Stimulated activated CD8-positive, alpha-beta memory T cell treated with anti-CD3 and anti-CD28 coated beads, Interleukin-15, amount 100 ng/mL, for 48 hours (primary cell): ENCODE measurements at regions not wholly inside any gene's neighbourhood (a gene's known extent, or its start where the extent isn't known, plus 50 kb on each side); places are given as distances from the start of the nearest gene placed in this dataset.

ENCODE experiments used
- DNase-seq, 2 donors: peaks; one replicate each; pipeline ENCODE4 v3.0.0-alpha.2; 2020; ENCODE audit warnings: low read depth in 2 of 2

DNA sequence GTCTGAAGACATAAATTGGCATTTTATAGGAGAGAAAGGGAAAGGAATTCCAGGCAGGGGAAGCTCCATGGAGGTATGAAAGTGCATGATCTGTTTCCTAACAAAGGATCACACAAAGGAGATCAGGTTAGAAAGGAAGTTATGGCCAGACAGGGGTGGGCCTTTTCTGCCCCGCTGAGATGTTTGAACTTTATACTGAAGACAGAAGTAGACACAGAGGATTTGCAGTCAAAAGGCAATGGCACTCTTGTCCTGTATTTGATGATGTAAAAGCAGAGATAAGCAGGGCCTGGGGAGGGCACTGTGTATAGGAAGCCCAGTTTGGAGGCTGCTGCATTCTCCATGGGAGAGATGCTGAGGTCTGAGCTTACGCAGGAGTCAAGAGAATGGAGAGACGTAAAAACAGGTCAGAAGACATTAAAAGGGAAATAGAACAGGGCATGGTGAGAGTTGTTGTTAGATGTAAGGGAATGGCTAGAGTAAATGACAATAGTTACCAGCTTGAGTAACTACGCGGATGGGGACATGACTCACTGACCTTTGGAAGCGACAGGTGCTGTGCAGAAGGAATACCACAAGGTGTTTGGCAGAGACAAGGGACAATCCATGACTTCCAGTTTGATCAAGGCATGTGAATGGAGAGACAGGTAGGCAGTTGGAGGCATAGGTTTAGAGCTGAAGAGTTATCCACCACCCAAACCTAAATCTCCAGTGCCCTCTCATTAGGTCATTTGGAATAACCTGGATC, 190.6 kb upstream of the SASH1 start:
- DNase-seq = no peak

DNA sequence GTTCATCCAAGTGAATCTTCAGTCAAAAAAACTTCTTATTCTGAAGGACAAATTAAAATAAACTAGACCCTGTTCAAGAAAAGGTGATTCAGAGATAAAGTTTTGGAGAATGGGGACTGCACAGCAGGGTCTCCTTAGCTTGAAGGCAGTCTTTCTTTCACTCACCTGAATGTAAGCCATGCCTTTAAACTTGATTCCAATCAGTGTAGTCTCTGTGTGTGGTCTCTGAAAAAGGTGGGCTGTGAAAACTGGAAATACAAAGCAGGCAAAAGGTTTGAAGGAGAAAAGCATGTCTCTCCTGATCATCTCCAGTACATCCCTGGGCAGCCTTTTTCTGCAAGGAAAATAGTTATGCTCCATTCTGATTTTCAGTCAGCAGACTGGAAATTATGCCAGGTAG, 188.0 kb upstream of the SASH1 start:
- no peak for DNase-seq

DNA sequence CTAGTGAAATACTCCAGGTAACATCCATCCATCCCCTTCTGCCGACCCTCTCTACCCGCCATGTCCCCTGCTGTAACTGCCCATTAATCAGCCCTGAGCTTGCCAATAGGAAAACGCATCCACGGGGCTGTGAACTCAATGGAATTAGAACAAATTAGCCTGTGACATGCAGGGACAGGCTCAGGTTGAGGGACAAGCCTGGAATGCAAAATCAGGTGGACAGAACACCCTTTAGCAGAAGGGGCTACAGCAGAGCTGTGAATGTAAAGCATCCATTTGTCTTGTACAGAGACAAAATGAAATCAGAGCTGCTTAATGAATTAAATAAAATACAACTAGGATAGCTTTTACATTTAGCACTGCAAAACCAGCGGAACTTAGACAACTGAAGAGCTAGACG, 187.3 kb upstream of the SASH1 start:
- no peak for DNase-seq

DNA sequence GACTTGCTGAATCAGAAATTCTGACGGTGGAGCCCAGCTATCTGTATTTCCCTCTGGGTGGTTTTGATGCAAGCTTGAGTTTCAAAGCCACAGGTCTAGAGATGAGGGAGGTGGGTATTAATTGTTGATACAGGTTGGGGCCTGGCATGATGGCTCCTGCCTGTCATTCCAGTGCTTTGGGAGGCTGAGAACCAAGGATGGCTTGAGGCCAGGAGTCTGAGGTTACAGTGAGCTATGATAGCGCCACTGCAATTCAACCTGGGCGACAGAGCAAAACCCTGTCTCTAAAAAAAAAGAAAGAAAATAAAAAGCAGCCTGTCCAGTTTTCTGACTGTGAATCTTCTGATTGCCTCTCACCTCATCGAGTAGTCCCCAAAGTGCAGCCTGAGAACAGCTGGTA, 184.8 kb upstream of the SASH1 start:
- DNase-seq = no peak

DNA sequence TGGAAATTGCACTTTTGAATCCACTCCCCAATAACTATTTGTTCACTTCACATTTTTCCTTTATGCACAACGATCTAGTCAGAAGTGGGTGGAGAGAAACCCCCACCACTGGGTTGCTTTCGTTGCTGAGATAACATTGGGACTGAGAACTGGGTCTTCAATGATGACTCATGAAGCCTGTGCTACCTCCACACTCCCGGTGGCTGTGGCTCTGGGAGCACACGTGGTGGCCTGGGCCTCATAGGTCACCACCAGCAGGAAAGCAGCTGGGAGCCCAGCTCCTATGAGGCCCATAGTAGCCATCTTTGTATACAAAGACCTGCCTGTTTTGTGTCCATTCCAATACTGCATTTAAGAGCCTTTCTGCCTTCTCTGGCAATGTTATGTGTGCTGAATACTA, 178.0 kb upstream of the SASH1 start:
- no peak for DNase-seq

DNA sequence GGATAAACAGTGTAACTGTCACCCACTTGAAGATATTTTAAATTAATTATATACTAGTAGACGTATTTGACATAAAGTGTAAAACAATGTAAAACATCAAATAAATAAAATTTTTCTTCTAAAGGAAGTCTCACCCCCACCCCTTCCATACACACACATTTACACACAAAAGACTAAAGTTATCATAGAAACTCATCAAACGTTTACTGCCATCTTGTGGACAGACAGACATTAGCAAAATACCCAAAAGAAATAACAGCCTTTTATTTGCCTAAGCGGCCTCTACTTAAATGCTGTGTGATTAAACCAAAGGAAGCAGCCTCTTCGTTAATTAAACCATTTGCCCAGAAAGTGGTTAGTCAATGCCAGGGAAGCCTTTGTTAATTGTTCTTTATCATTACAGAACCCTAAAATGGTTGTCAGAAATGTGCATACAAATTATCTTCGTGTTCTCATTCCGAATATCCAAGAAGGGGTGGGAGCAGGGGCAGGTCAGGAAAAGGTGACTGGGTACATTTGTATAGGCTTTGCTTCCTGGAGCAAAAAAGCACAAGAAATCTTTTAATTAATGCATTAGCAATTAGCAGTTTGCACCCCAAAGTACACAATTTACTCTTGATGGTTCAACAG, 176.2 kb upstream of the SASH1 start:
- no peak for DNase-seq

DNA sequence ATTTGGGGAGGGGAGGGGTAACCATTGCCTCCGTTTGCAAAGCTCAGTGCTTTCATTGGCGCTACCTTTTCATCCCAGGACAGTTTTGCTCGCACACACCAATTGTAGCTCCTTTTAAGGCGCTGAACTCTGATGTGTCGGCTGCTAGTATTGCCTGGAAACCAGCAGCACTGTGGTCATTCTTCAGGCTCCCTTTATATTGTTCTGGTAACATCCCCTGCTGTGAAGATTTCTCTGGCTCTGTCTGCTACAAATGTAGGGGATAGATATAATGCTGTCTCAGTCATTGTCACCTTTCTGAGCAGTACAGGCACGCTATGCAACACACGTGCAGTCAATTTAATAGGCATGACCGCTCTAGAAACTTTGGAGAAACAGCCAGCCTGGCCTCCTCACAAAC, 172.9 kb upstream of the SASH1 start:
- DNase-seq = no peak

DNA sequence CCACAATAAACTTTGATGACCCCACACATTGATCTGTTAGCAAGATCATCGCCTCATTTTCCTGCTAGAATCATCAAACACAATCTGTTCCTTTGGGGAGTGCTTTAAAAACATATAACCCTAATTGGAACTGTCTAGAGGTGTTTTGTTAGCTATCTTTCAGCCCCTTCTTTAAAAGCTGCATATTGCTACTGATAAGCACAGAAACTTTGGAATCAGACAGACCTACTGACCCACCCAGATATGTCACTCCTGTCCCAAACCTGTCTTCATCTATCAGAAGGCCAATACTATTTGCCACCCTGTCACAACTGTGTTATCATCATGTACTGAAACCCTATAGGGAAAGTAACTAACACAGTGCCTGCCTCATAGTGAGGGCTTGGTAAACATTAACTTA, 172.4 kb upstream of the SASH1 start:
- no peak for DNase-seq

DNA sequence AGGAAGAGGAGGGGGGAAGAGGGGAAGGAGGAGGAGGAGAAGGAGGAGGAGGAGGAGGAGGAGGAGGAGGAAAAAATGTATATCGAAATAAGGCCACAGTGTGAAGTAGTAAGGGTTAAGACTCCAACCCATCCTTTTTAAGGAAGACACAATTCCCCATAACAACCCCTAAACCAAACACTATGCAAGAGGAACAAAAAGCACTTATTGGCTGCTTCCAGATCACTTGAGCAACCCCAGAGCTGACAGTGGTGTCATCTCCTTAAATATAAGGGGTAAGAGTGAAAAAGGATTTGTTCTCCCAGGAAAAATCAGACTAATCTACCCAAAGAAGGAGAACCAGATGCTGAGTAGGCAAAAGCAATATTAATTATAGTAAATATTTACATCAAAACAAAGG, 169.1 kb upstream of the SASH1 start:
- no peak for DNase-seq

DNA sequence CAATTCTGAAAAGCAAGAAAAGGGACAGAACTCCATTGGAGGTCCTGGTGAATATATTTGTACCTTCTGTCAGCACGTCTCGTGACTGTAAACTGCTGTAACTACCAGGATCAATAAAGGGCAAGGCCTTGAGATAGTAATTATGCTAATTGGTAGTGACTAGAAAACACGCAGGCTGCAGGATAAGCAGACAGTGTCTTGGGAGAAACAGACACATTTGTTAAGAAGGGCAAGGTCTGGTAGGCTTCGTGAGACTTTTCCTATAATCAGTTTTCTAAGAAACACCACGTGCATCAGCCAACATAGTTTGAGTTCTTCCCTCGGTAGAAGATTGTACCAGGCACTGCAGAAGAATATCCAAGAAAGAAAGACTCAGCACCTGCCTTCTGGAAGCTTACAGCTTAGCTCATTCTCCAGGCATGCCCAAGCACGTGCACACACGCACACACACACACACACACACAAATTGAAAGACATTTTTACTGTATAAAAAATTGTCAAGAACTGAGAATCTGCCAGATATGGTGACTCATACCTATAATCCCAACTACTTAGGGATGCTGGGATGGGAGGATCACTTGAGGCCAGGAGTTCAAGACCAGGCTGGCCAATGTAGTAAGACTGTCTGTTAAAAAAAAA, 167.0 kb upstream of the SASH1 start:
- DNase-seq = no peak

DNA sequence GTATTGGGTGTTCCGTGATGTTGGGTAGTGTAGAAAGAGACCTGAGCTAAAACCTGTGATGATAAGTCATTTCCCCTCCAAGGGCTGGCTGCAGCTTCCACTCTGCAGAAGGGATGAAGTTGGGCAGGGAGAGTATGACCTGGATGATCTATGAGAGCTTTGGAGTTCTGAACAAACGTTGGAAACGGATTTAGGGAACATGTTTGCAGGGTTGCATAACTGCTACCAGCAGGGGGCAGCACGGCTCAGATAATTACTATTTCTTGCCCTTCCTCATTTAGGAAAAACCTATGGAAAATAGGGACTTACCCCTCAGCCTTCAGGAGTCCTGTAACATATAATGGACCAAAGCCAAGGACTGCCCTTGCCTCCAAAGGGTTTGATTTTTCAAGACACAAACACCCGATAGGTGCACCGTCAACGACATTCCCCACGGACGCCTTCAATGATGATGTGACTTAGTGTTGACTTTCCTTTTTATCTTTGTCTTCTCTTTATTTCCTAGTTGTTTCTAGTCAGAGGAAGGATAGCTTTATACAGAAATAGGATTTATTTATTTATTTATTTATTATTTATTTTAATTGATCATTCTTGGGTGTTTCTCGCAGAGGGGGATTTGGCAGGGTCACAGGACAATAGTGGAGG, 164.9 kb upstream of the SASH1 start:
- DNase-seq = no peak

DNA sequence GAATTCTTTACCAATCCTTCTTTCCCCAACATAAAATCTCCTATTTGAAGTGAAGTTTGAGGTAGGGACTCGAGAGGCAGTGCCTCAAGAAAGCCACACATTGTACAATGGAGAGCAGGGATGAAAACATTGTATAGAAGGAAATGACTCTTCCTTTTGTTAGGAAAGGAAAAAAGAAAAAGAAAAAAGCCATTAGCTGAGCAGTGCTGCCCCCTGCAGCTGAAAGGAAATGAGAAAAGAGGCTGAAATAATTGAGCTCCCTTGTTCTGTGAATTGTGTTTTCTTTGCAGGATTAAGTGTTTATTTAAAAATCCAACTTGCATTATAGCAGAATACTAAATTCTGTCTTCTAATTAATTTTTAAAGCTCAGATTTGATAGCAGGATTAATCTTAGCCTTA, 162.9 kb upstream of the SASH1 start:
- no peak for DNase-seq

DNA sequence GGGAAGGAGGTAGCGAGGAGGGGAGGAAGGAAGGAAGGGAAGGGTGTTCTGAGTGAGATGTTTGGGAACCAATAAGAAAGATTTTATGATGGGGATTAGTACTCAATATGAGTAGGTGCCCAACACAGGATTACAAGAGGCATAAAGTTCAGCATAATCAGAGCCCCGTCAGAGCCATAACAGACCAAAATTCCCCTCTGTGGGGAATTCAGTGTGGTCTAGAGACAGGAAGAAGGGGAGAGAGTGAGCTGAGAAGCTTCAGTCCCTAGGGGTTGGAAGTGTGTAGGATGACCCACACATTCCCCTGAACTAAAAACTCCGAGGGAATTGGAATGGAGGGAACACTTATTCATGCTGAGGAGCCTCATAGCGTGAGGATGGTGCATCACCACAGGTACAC, 160.3 kb upstream of the SASH1 start:
- no peak for DNase-seq

DNA sequence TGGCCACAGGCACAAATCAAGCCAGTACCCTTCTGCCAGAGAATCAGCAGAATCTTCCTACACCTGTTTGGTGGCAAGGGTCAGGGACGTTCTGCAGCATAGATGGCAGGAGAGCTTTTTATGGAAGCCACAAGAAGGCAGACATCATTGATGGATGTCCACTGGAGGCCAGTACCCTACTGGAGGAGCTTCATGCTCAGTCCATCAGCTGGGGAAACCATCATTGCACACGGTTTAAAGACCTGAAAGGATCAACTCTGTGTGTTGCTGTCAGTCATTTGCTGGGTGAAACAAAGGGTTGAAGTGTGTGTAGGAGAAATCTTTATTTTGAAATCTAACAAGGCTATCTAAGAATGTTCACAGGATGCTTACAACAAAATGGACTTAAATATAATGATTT, 158.9 kb upstream of the SASH1 start:
- DNase-seq = no peak

DNA sequence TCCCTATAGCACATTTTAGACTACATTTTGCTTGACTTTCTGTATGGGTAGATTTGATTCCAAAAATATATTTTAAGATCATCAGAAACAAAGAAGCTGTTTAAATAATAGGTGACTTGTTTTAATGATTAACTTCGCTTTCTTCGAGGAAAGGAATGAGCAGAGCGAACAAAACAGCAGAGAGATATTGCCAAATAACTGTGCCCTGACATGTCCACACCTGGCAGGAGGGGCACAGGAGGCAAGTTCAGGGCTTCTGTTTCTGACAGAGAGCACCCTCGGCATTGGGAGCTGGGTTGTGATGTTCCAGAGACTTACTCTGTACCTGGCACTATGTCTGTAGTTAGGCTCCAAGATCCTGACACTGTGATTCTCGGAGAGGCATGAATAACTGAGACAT, 155.7 kb upstream of the SASH1 start:
- DNase-seq = no peak

DNA sequence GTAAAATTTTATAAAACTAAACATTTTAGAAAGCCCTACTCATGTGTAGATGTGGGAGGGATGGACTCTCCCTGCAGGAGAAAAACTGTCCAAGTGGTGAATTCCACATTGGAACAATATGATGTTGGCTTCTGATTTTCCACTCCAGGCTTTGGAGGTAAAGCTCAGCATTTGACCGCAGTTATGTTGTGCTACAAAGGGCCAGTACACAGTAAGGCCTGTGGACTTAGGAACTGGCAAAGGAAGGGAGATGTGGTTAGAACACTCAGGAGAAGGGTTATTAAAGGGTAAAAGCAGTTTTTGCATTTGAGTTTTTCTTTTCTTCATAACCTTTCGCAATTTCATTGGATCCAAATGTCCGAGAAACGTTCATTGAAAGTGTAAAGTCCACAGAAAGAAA, 150.3 kb upstream of the SASH1 start:
- no peak for DNase-seq

DNA sequence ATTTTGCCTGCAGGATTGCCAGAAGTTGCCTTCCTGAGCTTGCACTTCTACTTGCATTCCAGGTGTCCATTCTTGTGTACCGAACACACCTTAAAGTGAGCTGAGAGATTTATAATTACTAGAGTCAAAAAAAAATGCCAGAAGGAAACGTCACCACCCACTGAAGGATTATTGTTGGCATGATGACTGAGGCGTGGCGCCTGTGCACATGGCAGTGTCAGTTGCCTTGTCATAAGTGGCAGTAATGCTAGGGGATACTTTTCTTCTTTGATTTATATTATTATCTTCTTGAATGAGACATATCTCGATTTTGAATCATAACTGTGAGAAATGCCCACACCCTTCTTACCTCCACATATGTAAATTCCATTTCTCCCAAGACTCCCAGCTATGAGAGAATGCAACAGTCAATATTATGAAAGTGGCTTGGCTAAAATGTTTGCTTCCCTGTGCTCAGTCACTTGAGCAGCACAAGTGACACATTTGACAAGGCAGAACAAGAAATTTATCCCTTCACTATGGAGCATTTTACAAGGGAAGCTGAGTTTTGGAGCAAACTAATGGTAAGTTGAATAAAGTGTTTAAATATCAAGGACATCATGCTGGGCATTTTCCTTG, 149.5 kb upstream of the SASH1 start:
- no peak for DNase-seq

DNA sequence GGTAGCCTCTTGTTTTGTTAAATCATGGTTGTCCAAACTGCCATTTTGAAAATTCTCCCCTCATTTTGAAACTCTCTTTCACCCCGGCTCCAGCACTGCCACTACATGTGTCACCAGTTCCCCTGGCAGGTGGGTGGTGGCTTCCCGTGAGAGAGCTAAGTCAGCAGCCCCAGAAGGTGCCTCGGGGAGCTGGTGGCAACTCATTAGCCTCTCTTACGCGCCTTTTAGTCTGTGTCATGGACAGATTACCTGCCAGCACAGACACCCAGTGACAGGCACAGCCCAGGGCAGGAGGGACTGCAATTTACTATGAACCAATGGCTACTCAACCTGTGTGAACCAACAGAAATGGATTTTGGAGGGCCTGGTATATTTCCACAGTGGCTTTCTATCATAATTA, 147.1 kb upstream of the SASH1 start:
- no peak for DNase-seq

DNA sequence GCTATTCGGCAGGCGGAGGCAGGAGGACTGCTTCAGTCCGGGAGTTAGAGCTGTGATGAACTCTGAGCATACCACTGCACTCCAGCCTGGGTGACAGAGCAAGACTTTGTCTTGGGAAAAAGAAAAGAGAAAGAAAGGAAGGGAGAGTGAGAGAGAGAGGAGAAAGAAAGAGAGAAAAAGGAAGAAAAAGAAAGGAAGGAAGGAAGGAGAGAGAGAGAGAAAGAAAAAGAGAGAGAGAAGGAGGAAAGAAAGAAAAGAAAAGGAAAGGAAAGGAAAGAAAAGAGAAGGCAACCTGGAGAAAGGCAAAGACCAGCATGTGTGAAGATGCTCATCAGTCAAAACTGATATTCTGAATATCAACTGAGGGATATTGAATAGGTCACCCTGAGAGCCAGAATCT, 143.1 kb upstream of the SASH1 start:
- no peak for DNase-seq

DNA sequence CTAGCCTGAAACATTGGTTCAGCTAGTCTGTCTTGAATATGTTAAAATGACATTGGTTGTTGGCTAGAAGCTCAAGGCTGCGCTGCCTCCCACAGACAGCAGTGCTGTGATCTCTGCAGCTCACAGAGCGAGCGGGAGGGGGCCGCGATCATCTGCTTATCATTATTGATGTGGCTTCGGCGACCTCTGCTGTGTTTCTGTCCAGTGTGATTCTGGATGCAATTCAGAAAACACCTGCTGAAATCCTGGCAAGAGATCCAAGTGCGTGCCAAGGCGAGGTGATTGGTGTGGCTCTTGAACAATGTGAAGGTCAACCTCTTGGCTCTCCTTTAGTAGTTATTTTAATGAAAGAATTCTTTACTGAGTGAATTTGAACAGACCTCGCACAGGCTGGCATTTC, 142.3 kb upstream of the SASH1 start:
- no peak for DNase-seq

DNA sequence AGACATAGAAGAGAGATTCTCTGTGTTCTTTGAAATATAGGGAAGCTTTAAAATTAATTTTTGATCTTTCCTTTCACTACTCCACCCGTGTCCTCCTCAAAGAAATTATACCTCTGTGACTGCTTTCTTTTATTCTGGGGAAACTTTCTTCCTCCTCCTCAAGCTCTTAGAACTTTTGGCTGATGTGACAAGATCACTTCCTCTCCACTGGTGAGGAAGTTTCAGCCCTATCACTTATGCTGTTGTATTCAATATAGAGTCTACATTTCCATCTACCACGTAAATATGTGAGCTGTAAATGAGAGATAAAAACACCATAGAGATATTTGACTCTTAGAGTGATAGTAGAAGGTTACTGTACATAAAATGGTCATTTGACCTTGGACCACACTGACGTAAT, 141.9 kb upstream of the SASH1 start:
- DNase-seq = no peak

DNA sequence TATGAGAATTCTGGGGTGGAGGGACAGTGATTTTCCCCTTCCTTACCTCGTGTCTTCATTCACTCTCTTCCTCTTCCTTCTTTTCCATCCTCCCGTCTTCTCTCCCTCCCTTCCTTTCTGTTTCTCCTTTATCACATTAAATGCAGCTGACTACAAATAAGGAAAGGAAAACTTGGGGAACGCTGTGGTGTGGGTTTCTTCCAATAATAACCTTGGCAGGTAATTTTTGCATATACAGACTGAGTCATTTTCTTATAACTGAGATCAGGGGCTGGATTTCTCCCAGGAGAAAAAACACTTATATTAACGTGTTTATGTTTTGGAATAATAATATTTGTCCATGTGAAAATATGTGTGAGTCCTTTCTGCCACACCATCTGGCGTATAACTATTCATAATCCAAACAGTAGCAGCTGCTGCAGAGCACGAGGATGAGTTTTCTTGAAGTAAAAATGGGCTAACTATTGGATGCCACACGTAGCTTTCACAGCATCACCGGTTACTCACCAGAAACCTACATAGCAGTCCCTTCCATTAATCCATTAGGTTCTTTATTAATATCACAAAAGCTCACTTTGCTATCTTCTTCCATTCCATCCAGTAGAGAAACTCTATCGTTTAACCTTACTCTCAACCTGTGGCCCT, 139.2 kb upstream of the SASH1 start:
- DNase-seq = no peak
